ENCODE measurements at regions not wholly inside any gene's neighbourhood (a gene's known extent, or its start where the extent isn't known, plus 50 kb on each side); places are given as distances from the start of the nearest gene placed in this dataset.
"Not testable (repeated sequence)": the region's sequence is repeated elsewhere in the genome, so short reads cannot be mapped to it uniquely, and the experiment has no call there.

DNA sequence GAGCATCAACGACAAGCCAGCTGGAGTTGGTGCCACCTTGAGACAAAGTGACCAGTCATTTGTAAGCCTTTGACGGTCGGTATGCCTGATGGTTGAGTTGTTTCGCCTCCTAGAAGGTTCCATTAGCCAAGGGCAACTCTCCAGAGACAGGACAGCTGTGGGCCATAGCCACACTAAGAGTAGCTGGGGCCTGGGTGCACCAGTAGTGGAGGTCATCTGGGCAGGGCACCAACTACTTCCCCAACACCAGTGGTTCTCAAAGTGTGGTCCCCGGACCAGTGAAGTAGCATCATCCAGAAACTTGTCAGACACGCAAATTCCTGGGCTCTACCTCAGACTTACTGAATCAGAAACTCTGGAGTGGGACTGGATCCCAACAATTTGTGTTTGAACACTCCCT is 217.5 kb upstream of the TAS2R1 start:
- no peak for DNase-seq

DNA sequence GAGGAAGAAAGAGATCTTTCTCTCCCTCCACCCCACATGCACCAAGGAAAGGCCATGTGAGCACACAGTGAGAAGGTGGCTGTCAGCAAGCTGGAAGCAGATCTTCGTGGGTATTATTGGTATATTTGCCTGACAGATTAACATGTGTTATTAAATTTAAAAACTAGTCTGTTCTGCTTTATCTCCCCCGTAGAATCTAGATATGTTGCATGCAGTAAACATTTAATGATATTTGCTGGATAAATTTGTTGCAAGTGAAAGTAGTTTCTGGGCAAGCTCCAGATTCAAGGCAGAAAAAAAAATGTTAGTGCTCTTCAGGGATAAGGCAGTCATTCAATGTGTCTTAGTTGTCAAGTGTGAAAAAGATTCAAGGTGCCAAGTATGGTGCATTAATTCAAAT is 215.0 kb upstream of the TAS2R1 start:
- no peak for DNase-seq

- DNase-seq, result no peak
Observed at GRCh38 chr5:9841516-9842170, 211.5 kb upstream of the TAS2R1 start.

DNA sequence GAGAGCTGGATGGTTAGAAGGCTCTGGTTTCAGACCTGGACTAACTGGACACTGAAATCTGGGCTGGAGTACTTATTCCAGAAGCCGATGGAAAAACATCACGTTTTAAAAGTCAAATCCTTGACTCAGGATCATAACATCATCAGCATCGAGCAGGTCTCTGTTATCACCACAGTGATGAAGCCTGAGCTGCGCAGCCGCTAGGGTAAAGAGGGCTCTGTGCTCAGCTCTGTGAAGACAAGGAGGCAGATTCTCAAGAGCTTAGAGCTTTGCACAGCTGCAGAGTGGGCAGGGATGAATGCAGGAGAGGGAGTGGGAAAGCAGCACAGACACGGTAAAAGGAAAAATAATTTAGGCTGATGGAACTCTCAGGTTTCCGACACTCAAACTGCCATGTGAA is 208.8 kb upstream of the TAS2R1 start:
- peak; percentile 39 to 67 for DNase-seq

- DNase-seq, result no peak
Observed at GRCh38 chr5:9834871-9835770, 205.0 kb upstream of the TAS2R1 start.

DNA sequence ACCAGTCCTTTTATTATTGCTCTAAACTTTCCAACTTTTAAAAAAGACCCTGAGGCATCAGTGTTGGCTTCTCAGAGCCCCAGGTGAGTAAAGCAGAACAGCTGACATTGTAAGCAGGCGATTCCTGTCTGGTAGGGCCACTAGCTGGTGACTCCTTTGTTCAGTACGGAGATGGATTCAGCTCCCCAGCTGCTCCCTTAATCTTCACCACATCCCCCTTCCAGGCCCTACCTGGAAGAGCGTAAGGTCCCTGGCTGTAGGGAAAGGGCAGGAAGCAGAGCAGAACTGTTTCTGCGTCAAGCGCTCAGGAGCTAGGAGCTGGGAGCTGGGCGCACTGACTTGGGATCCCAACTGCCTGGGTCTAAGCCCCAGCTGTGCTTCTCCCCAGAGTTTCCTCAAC is 203.7 kb upstream of the TAS2R1 start:
- no peak for DNase-seq

GRCh38 chr5:9832921-9833320 is 202.8 kb upstream of the TAS2R1 start:
- peak in 1 of 2 experiments; percentile 19 for DNase-seq

DNA sequence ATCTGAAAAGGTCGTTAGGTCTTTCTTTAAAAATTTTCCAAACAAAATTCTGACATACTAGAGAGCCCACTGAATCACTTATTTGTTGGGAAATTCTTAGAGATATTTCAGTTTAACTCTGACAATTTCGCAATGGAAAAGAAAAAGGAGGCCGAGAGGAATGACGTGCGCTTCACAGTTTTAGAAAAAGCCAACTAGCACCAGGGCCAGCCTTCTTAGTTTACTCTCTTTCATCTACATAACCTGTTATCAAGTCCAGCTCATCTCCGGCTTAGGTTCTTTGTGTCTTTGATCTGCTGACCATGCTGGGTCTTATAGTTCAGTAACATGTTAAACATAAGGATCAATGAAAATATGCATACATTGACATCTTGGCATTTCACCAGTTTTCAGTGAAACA is 201.7 kb upstream of the TAS2R1 start:
- no peak for DNase-seq

DNA sequence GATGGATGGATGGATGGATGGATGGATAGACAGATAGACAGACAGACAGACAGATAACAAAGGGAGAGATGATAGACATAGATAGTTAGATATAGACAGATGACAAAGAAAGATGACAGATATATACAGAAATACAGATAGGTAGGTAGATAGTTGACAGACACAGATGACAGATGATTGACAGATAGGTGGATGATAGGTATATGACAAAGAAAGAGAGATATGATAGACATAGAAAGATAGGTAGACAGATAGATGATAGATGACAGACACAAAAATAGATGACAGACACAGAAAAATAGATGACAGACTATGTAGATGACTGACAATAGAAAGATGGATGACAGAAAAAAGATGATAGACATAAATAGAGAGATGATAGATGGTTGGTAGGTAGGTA is 200.0 kb upstream of the TAS2R1 start:
- no peak for DNase-seq

DNA sequence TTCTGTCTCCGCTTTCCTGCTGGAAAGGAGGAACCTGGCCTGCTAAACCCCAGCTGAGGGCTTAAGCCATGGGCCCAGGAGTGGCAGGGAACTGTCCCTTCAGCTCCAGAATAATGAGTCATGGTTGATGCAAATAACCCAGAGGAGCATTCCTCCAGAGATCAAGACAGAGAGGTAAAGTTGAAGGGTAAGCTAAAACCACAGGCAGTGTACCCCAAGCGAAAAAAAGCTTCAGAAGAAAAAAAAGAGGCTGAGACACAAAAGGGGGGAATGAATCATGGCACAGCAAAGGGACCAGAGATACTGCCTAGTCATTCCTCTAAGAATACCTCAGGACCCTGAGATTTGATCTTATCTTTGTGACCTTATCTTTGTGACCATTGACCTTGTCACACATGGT is 199.5 kb upstream of the TAS2R1 start:
- DNase-seq, result no peak

- no peak for DNase-seq
Observed at GRCh38 chr5:9820691-9821449, 190.7 kb upstream of the TAS2R1 start.

DNA sequence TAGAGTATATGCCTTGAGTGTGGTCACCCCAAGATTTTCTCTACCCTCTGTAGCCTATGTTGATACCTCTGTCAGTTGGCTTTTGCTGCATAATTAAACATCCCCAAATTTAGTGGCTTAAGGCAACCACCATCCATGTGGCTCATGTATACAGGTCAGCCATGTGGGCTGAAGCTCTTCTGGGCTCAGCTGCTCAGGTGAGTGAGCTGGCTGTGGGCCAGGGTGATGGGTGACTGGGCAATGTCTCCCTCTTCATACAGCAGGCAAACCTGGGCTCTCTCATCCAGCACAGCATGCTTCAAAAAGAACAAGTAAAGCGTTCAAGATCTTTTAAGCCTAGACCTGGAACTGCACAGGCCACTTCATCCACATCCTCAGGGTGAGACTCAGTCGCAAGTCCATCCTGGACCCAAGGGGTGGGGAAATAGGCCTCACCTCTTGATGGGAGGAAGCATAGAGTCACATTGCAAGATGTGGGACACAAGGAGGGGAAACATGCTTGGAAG is 188.2 kb upstream of the TAS2R1 start:
- no peak for DNase-seq

GRCh38 chr5:9817819-9818218 is 187.7 kb upstream of the TAS2R1 start:
- no peak for DNase-seq

DNA sequence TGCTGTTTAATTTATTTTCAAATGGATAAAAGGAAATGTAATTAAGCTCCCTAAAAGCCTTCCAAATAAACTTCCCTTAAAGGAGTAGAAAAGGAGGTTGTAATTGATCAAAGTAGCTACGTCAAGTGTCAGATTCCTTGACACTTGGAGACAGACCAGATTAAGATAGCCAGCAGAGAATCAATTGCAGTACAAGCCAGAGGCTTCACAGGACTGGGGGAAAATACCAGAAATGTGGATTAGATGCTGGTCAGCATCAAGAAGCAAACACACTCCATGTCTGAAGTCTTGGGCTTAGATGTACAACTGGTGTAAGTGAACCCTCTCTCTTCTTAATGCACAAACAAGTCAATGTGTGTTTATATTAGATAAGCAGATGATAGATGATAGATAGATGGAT is 184.9 kb upstream of the TAS2R1 start:
- DNase-seq, result no peak

GRCh38 chr5:9813305-9813704 is 183.2 kb upstream of the TAS2R1 start:
- DNase-seq, result no peak

- not testable (repeated sequence) for DNase-seq
Observed at GRCh38 chr5:9807366-9807765, 177.2 kb upstream of the TAS2R1 start.

DNA sequence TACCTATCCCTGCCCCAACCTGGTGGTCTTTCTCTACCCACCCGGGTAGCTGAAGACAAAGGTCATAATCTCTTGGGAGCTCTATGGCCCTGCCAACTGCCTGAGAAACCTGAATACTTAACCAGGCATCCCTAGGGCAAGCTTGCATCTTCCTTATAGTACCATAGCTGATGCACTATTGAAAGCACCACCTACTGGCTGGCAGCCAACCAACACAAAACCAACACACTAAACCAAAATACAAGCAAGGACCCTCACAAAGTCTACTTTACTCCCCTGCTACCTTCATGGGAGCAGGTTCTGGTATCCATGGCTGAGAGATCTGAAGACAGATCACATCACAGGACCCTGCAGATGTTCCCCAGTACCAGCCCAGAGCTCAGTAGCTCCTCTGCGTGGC is 171.8 kb upstream of the TAS2R1 start:
- DNase-seq, result no peak

- no peak for DNase-seq
Observed at GRCh38 chr5:9799606-9800005, 169.5 kb upstream of the TAS2R1 start.

DNA sequence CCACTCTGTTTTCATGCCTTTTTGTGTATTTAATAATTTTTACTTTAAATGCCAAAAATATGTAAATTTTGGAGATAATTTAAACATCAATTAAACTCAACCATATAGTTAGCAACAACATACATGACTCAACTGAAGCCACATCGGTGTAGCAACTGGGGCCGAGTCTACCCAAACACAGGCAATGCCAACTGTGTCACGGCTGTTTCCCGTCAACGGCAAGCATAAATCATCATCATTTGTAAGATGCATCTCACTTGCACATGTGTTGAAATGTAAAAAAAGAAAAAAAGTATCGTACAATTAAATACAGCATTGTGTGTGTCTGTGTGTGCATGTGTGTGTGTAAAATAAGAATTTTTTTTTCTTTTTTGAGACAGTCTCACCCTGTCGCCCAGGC is 160.1 kb upstream of the TAS2R1 start:
- DNase-seq, result no peak

DNA sequence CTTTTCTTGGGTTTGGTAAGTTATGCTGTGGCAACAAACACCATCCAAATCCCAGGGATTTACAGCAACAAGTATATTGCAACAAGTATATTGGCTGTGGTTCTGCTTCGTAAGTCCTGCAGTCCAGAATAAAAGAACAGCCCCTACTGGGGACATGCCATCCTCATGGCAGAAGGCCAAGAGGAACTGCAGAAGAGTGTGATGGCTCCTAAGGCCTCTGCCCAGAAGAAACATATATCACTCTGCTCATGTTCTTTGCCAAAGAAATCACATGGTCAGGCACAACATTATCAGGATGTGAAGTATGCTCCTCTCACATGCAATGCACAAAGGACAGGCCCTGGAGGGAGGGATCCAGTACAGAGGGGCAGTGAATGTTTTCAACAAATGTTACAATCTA is 159.6 kb upstream of the TAS2R1 start:
- DNase-seq, result no peak

- DNase-seq, result no peak
Observed at GRCh38 chr5:9787861-9788600, 157.9 kb upstream of the TAS2R1 start.
